ENCODE measurements at regions not wholly inside any gene's neighbourhood (a gene's known extent, or its start where the extent isn't known, plus 50 kb on each side); places are given as distances from the start of the nearest gene placed in this dataset.

DNA sequence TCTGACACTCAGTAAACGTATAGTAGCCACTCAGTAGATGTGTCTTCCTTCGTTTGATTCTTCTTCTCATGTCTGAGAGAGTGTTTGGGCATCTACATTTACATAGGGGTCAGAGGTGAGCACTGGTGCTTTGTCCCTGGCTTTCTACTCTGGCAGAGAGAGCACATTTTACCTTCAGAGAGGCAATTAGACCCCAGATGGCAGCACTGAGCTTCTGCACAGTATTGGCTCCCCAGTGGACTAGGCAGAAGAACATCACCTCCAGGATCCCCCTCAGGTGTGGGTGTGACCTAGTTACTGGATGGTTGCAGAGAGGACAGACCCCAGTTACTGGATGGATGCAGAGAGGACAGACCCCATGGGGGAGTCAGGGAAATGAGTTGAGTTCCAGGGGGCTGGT is 327.2 kb downstream of the DHX35 start:
- Histone ChIP-seq H3K9me3 (no peaks in the 10 kb centered on the region), H3K4me3 (no peak overlapping the region), H3K27me3 (no peaks in the 10 kb centered on the region), H3K27ac (no peak overlapping the region), H3K36me3 (no peaks in the 10 kb centered on the region), H3K4me1 (peaks cover 0 to 13% (median 0%) of the 10 kb centered on the region in 3 donors)
- 67 to 92% methylated on average over 2 of the region's 2 CpGs for WGBS, 2 donors (ENCODE audit: low coverage in 1 of 2)
- TF ChIP-seq EP300 (IDR thresholded peaks at IDR 0.05) (no peak), POLR2AphosphoS5 (IDR thresholded peaks at IDR 0.05) (no peak), POLR2A (IDR thresholded peaks at IDR 0.05) (no peak)
- TF ChIP-seq, protein P1, sequence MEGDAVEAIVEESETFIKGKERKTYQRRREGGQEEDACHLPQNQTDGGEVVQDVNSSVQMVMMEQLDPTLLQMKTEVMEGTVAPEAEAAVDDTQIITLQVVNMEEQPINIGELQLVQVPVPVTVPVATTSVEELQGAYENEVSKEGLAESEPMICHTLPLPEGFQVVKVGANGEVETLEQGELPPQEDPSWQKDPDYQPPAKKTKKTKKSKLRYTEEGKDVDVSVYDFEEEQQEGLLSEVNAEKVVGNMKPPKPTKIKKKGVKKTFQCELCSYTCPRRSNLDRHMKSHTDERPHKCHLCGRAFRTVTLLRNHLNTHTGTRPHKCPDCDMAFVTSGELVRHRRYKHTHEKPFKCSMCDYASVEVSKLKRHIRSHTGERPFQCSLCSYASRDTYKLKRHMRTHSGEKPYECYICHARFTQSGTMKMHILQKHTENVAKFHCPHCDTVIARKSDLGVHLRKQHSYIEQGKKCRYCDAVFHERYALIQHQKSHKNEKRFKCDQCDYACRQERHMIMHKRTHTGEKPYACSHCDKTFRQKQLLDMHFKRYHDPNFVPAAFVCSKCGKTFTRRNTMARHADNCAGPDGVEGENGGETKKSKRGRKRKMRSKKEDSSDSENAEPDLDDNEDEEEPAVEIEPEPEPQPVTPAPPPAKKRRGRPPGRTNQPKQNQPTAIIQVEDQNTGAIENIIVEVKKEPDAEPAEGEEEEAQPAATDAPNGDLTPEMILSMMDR (IDR thresholded peaks at IDR 0.05) = no peak
- ATAC-seq = no peak

DNA sequence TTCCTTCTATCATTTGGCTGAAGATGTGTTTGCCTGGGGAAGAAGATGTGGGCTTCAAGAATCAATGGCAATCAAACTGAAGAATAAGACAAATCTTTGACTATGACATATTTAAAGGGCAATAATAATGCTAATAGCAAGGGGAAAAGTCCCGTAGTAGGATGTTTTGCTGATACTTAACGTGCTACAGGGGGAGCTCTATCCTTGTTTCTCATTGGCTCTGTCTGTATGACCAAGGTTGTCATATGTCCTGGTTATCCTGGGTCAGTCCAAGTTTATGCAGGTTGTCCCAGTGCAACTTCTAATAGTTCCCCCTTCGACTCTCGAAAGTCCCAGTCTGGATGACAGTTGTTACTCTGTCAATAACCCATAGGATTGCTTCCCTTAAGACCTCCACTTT is 321.3 kb downstream of the DHX35 start:
- ATAC-seq = no peak
- TF ChIP-seq POLR2AphosphoS5 (IDR thresholded peaks at IDR 0.05) (no peak), POLR2A (IDR thresholded peaks at IDR 0.05) (no peak), EP300 (IDR thresholded peaks at IDR 0.05) (no peak)
- TF ChIP-seq, protein P1 (IDR thresholded peaks at IDR 0.05) = no peak
- no peaks in the 10 kb centered on the region for H3K36me3 ChIP-seq
- no peak overlapping the region for H3K4me3 ChIP-seq
- no peaks in the 10 kb centered on the region for H3K27me3 ChIP-seq
- no peaks in the 10 kb centered on the region for H3K4me1 ChIP-seq
- 83 to 88% methylated on average over 4 of the region's 4 CpGs for WGBS, 2 donors (ENCODE audit: low coverage in 1 of 2)
- H3K27ac ChIP-seq = no peak overlapping the region
- H3K9me3 ChIP-seq = no peaks in the 10 kb centered on the region

DNA sequence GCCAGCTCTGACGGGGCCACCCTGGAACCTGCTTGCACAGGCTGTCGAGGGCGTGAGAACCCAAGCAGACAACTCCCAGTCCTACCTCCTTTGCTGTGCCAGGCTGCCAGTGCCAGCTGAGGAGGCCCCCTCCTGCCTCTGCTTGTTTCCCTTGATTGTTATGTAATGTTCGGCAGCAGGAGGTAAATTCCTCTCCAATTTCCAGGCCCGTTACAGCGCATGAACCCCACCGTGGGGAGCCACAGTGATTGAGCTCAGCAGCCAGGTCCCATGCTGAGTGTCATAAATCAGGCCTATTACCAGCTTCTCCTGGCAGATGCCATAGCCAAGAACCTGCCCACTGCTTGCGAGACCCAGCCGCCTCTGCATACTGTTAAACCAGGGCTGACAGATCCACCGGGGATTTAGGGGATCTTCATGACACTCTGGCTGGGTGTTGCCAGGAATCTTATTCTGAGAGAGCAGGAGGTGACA is 320.5 kb downstream of the DHX35 start:
- no peaks in the 10 kb centered on the region for H3K36me3 ChIP-seq
- no peaks in the 10 kb centered on the region for H3K4me1 ChIP-seq
- H3K4me3 ChIP-seq = no peak overlapping the region
- no peak for ATAC-seq
- no peaks in the 10 kb centered on the region for H3K27me3 ChIP-seq
- TF ChIP-seq POLR2AphosphoS5 (IDR thresholded peaks at IDR 0.05) (no peak), EP300 (IDR thresholded peaks at IDR 0.05) (no peak), POLR2A (IDR thresholded peaks at IDR 0.05) (no peak)
- TF ChIP-seq, protein P1 (IDR thresholded peaks at IDR 0.05) = no peak
- WGBS, 2 donors (ENCODE audit: low coverage in 1 of 2) = 37 to 69% methylated on average over 2 to 3 of the region's 10 CpGs
- H3K27ac ChIP-seq = no peak overlapping the region
- no peaks in the 10 kb centered on the region for H3K9me3 ChIP-seq

DNA sequence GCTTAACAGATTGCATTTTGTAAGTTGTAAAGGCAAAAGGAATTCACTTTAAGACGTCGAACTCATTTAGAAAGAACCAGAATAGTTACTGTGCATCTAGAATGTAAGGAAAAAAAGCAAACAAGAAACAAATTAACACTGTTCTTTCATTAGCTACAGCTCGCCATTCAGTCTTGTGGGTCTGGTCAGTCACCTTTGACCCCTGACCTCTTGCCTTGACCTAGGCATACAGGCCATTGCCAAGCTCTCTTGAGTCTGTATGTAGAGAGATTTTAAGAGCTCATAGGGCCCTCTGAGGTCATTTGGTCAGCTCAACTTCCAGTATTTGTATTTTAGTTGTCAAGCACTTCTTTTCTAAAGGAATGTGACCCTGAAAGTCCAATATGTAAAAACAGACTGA is 318.7 kb downstream of the DHX35 start:
- peaks cover 4% of the 10 kb centered on the region for H3K27me3 ChIP-seq
- peaks cover 0 to 14% (median 0%) of the 10 kb centered on the region in 3 donors for H3K9me3 ChIP-seq
- H3K36me3 ChIP-seq = no peaks in the 10 kb centered on the region
- no peak overlapping the region for H3K27ac ChIP-seq
- H3K4me1 ChIP-seq = no peaks in the 10 kb centered on the region
- no peak for ATAC-seq
- TF ChIP-seq EP300 (IDR thresholded peaks at IDR 0.05) (no peak), POLR2A (IDR thresholded peaks at IDR 0.05) (no peak), POLR2AphosphoS5 (IDR thresholded peaks at IDR 0.05) (no peak)
- TF ChIP-seq, protein P1 (IDR thresholded peaks at IDR 0.05) = no peak
- WGBS, 2 donors (ENCODE audit: low coverage in 1 of 2) = 61 to 96% methylated on average over 3 of the region's 3 CpGs
- H3K4me3 ChIP-seq = no peak overlapping the region

DNA sequence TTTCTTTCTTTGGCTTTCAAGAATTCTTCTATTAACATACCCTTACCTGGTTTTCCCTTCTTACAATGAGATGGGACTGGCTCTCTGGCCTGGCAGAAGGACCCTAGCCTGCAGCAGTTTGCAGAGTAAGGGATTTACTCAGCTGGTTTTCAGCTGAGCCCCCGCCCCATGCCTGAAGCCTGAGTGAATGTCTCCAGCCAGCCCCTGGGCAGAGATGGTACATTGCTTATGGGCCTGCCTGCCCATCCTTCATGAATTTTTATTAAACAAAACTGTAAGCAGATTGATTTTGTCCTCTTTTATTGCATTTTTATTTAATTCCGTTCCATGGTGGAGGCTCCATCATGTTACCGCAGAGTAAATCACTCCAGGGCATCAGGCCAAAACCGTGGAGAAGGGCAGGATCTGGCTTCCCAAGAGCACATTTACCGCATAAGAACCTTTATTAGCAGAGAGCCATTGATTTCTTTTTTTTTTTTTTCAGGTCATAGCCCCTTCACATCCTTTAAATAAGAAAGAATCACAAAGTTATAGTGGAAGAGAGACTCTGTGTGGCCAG is 316.2 kb downstream of the DHX35 start:
- Histone ChIP-seq H3K36me3 (no peaks in the 10 kb centered on the region), H3K4me1 (no peaks in the 10 kb centered on the region), H3K27me3 (peaks cover 4% of the 10 kb centered on the region), H3K27ac (no peak overlapping the region), H3K9me3 (peaks cover 0 to 18% (median 0%) of the 10 kb centered on the region in 3 donors), H3K4me3 (no peak overlapping the region)
- no peak for TF ChIP-seq POLR2AphosphoS5 (IDR thresholded peaks at IDR 0.05)
- TF ChIP-seq EP300 (IDR thresholded peaks at IDR 0.05) = no peak
- no peak for TF ChIP-seq POLR2A (IDR thresholded peaks at IDR 0.05)
- TF ChIP-seq, protein P1 (IDR thresholded peaks at IDR 0.05) = no peak
- WGBS, 2 donors (ENCODE audit: low coverage in 1 of 2) = 53% methylated on average over 3 to 4 of the region's 5 CpGs
- no peak for ATAC-seq
